HG03103 (cell line): ENCODE measurements at regions not wholly inside any gene's neighbourhood (a gene's known extent, or its start where the extent isn't known, plus 50 kb on each side); places are given as distances from the start of the nearest gene placed in this dataset.
"Not testable (repeated sequence)": the region's sequence is repeated elsewhere in the genome, so short reads cannot be mapped to it uniquely, and the experiment has no call there.

Experiments
- ATAC-seq: cut with Tn5 transposase; IDR thresholded peaks from one replicate; pipeline ENCODE4 v1.9.1; 2021; ENCODE audit warnings: low read depth; ENCODE audit not compliant: unreplicated experiment

DNA sequence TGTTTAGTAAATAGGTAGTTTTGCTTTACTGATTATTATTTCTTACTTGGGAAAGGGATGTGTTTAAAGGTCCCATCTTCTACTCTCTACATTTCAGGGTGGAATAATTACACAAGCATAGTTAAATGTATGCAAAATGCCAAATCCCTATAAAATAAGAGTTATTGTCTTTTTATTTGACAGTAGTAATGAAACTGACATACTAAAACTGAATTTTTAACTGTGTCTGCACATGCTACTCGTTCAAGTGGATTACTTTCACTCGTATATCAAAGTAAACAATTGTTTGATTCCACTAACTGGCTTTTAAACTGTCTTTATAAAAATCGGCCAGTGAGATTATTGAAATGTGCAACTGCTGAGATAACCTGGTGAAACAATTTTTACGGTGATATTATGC, 602.9 kb upstream of the ADGRB3 start:
- no peak for ATAC-seq

DNA sequence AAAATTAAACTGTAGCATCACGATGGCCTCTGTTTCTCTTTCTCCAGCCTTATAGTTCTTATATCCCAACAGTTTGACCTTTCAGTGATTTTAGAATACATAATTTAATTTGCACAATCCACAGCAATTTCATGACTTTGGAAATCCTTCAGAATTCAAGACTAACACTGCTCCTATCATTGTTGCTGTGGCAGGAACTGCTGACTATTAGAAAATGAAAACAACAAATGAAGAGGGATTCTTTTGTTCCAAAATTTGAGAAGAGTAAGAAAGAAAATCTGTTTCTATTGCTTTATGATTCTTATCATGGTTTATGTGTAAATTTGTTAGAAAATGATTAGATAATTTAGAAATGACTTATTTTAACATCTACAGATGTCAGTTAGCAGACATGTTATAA, 604.0 kb upstream of the ADGRB3 start:
- ATAC-seq, result no peak

- ATAC-seq, result no peak
Observed at GRCh38 chr6:68026483-68026882, 608.6 kb upstream of the ADGRB3 start.

DNA sequence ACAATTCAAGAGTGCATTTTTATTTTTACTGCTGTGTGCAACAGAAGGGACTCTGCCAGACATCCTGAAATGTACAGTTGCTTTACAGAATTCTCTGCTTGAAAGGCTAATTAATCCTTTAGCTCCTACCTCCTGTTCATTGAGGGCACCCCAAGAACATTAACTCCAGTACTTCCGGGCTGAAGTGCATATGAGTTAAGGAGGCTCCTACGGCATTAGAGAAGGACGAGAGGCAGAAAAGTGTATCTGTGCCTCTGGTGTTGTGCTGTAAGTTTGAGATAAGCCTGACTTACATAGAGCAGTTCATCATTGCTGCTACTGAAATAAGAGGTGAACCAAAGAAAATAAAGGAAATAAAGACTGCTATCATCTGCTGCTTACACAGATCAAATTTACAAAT, 609.3 kb upstream of the ADGRB3 start:
- ATAC-seq, result no peak

- no peak for ATAC-seq
Observed at GRCh38 chr6:68024570-68025269, 610.4 kb upstream of the ADGRB3 start.

- not testable (repeated sequence) for ATAC-seq
Observed at GRCh38 chr6:68022968-68023367, 612.1 kb upstream of the ADGRB3 start.

DNA sequence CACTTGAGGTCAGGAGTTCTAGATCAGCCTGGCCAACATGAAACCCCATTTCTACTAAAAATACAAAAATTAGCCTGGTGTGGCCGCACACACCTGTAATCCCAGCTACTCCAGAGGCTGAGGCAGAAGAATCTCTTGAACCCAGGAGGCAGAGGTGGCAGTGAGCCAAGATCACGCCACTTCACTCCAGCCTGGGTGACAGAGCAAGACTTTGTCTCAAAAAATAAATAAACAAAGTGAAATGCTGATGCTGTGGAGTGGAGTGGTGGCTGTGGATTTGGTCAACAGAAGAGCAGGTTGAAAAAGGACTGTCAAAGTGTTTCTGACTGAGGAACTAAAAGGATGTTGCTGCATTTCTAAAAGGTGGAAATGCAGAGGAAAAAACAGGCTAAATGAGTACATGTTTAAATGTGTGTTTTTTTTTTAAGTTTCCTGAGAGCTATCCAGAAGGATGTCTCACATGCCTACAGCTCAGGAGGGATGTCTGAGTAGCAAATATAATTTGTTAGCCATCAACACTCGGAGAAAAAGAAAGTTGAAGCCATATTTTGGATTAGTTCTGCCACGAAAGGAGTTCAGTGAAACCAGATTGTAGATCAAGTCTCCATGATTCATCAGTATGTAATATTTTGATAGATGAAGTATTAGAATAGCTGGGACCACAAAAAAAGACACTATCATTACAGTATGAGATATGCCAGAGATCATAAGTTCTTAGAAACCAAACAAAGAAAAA, 621.1 kb upstream of the ADGRB3 start:
- no peak for ATAC-seq

- no peak for ATAC-seq
Observed at GRCh38 chr6:68012822-68013221, 622.3 kb upstream of the ADGRB3 start.

DNA sequence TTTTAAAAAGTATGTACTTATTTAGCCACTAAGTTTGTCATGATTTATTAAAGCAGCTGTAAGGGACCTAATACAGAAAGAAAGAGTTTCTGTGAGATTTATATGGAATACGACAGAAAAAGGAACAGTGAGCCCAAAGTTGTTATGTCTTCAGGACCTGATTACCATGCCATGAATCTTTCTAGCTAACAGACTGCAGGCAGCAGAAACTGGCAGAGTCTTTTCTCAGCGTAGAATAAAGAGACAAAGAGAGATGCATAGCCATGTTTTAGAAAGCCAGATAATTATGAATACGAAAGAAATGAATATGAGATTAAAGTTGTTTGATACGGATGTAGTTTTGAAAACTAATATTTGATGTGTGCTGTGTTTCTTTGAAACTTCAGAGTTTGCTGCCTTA, 624.1 kb upstream of the ADGRB3 start:
- no peak for ATAC-seq

DNA sequence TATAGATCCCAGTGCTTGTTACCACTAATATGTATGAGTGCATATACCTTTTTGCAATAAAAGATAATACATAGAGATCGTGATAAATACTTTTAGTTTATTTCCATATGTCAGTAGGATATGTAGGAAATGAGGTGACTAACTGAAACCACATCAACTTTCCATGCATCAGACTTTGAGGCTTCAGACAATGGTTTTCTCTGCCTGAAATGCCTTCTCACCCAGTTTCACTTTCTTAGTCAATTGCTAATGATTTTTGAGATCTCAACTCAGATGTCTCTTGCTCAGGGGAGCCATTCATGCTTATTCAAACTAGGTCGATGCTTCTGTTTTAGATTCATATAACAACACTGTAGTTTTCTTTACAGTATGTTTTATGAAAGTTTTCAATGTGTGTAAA, 626.6 kb upstream of the ADGRB3 start:
- peak; percentile 66 for ATAC-seq

GRCh38 chr6:68007717-68008116, 627.4 kb upstream of the ADGRB3 start:
- no peak for ATAC-seq

DNA sequence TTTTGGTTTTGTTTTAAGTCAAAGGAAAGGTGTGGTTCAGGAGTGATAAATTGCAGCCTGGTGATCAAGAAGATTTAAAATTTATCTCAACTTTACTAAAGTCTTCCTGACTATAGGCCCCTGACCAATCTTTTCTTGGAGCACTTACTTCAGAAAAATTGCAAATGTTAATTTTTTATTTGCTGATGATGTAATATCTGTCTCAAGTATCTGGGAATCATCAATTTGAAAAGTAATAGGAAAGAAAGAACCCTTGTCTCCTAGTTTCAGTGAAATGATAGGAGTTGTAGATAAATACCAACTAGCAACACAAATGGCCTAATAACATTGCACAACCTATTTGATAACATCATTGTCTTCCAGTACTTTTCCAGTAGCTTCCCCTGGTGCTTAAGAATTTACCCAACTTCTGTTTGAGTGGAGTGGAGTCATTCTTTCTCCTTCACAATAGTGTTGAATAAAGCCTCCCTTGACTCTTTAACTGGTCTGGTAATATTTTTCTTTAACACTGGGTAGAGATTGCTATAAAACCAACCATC, 648.3 kb upstream of the ADGRB3 start:
- ATAC-seq, result no peak

GRCh38 chr6:67976486-67976885, 658.6 kb upstream of the ADGRB3 start:
- ATAC-seq, result no peak

GRCh38 chr6:67974931-67975330, 660.2 kb upstream of the ADGRB3 start:
- no peak for ATAC-seq

DNA sequence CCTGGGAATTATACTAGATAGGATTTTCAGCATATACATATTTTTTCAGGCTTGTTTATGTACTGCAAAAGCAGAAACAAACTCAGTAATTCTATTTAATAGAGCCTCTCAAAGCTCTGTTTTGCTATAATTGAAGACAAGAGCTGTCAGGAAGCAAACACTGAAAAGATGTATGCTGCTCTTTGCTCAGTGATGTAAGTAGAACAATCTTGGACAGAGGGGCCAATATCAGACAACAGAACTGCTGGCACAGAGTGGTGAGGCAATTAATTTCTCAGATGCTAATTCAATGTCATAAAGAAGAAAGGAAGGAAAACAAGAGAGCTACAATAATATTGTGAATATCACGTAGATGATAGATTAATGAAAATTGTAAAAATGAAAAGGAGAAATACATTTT, 663.3 kb upstream of the ADGRB3 start:
- ATAC-seq, result no peak

DNA sequence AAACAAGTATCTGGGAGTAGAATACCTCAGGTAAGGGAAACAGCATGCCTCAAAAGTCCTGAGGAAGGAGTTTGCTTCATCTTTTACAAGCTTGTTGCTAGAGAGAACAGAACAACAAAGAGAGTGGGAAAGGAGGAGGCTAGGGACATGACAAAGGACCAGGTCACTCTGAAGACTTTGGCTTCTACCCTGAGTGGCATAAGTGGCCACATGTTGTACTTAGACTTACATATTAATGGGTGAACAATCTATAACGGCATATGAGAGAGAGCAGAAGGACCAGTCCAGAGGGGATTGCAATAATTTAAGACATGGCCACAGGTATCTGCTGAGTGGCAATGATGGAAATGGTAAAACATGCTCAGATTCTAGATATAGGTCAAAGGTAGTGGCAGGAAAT, 668.3 kb upstream of the ADGRB3 start:
- ATAC-seq, result no peak

- no peak for ATAC-seq
Observed at GRCh38 chr6:67956352-67956751, 678.7 kb upstream of the ADGRB3 start.

- ATAC-seq, result peak; percentile 60
Observed at GRCh38 chr6:67952948-67953347, 682.1 kb upstream of the ADGRB3 start.

GRCh38 chr6:67952121-67952520, 683.0 kb upstream of the ADGRB3 start:
- no peak for ATAC-seq

GRCh38 chr6:67947762-67948161, 687.3 kb upstream of the ADGRB3 start:
- not testable (repeated sequence) for ATAC-seq

DNA sequence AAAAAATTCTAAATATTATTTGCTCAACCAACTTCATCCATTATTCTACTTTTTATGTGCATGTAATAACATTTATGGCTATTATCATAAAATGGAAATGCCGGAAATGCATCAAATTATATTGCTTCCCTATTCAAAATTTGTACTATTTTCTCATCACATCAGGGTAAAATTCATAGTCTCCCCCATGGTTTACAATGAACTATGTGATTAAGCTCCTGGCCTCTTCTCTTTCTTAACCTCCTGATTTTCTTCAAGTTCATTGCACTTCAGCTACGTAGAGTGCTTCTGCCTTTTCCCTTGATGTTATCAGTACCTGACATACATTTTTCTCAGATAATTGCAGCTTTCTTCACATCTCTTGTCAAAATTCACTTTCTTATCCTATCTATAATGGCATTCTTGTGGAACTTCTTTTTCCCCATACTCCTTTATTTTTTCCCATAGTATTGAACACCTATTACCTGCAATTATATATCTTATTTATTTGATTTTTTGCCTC, 699.1 kb upstream of the ADGRB3 start:
- ATAC-seq, result no peak

DNA sequence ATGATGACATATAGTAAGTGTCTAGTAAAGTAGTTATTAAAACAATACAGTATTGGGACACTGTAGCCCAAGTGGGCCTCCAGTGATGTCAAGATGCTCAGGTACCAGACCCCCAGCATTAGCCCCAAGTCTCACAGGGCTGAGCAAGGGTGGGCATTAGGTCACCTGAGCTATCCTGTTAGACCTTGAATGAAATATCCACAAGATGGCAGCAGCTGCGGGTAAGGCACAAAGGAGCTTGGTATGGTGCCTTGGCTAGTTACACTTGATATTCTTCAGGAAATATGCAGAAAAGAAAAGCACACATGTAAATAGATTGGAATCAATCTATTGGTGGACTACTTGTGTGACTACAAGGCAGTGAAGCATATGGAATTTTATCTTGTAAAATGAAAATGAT, 701.8 kb upstream of the ADGRB3 start:
- ATAC-seq, result peak; percentile 60
